A549 (cell line): ENCODE measurements at regions not wholly inside any gene's neighbourhood (a gene's known extent, or its start where the extent isn't known, plus 50 kb on each side); places are given as distances from the start of the nearest gene placed in this dataset.

Experiments
- ATAC-seq, 2 experiments: fragments of 200-7000 bp in 1 of 2; fragments of >200 bp in 1 of 2; cut with Nextera tagmentation in 1 of 2; cut with Tn5 transposase in 1 of 2; 3 replicates each; pipeline versions ENCODE4 v1.8.0 to v1.9.1; 2018 to 2020; ENCODE audit warnings: mild to moderate bottlenecking in 1 of 2, moderate library complexity in 1 of 2
- CTCF ChIA-PET: fragments of 300-600 bp; sonication (Branson Sonifier 250); formaldehyde crosslinking; extraction: SDS; loops from one replicate; lab custom pipeline; 2021; ENCODE audit warnings: antibody characterized with exemption, inconsistent platforms; lab: Yijun Ruan, JAX
- POLR2A ChIA-PET: fragments of 350-600 bp; formaldehyde crosslinking; extraction: SDS; loops from one replicate; lab custom pipeline; 2021; ENCODE audit warnings: antibody characterized with exemption, inconsistent platforms; lab: Yijun Ruan, JAX
- DNase-seq, 2 experiments: peaks; one replicate each; pipeline versions ENCODE4 v3.0.0 to v3.0.0-alpha.2; 2011 to 2016; ENCODE audit warnings: low read depth in 1 of 2, low spot score in 1 of 2
- FAIRE-seq: peaks from 2 replicates; lab custom pipeline; 2011; peaks lifted over from hg19 to GRCh38; lab: Jason Lieb, UNC
- H3K27ac ChIP-seq, 2 experiments: fragments of >200 bp; sonication (Bioruptor Twin); formaldehyde crosslinking; 3 replicates each; pipeline ENCODE4 v1.5.1; 2016 to 2017
- H3K4me1 ChIP-seq: fragments of >200 bp; sonication (Bioruptor Twin); formaldehyde crosslinking; 3 replicates; pipeline ENCODE4 v1.6.1; 2016
- H3K4me2 ChIP-seq: fragments of >200 bp; sonication (Bioruptor Twin); formaldehyde crosslinking; 3 replicates; pipeline ENCODE4 v1.6.1; 2016
- H3K4me3 ChIP-seq: fragments of >200 bp; sonication (Bioruptor Twin); formaldehyde crosslinking; 3 replicates; pipeline ENCODE4 v1.5.1; 2016
- H3K9me3 ChIP-seq: fragments of >200 bp; sonication (Bioruptor Twin); formaldehyde crosslinking; 3 replicates; pipeline ENCODE4 v1.6.1; 2016
- ATOH8 ChIP-seq: fragments of 250-450 bp; sonication (Bioruptor Pico); IDR thresholded peaks from 2 replicates; pipeline ENCODE4 v1.5.0; 2020; ENCODE audit warnings: low read depth, mild to moderate bottlenecking, moderate library complexity
- BCL3 ChIP-seq: fragments of >200 bp; sonication (Bioruptor Twin); formaldehyde crosslinking; IDR thresholded peaks from 3 replicates; pipeline ENCODE4 v1.6.1; 2016
- CBX8 ChIP-seq: fragments of 200-600 bp; sonication (generic); IDR thresholded peaks from 2 replicates; pipeline ENCODE4 v1.6.1; 2016
- CEBPB ChIP-seq, 2 experiments: fragments of >200 bp in 1 of 2; sonication (Bioruptor Twin) in 1 of 2; formaldehyde crosslinking in 1 of 2; IDR thresholded peaks; 2 replicates each; pipeline ENCODE4 v1.6.1; 2012 to 2016
- E2F6 ChIP-seq: IDR thresholded peaks from 2 replicates; pipeline ENCODE4 v1.6.1; 2012; ENCODE audit warnings: low read depth, borderline replicate concordance
- EHF ChIP-seq: fragments of 250-450 bp; sonication (Bioruptor Pico); IDR thresholded peaks from 2 replicates; pipeline ENCODE4 v1.5.0; 2020; ENCODE audit warnings: mild to moderate bottlenecking
- ESRRA ChIP-seq: fragments of 150-350 bp; IDR thresholded peaks from 2 replicates; pipeline ENCODE4 v1.6.1; 2014; ENCODE audit warnings: mild to moderate bottlenecking, low read length, borderline replicate concordance
- GATA3 ChIP-seq: IDR thresholded peaks from 2 replicates; pipeline ENCODE4 v1.6.1; 2012; ENCODE audit warnings: borderline replicate concordance
- HDAC2 ChIP-seq: fragments of 200-600 bp; sonication (generic); IDR thresholded peaks from 2 replicates; pipeline ENCODE4 v1.6.1; 2016
- HMGXB4 ChIP-seq: fragments of 250-450 bp; sonication (Bioruptor Pico); IDR thresholded peaks from 2 replicates; pipeline ENCODE4 v1.5.0; 2021; ENCODE audit warnings: mild to moderate bottlenecking, moderate library complexity, borderline replicate concordance
- JUNB ChIP-seq: fragments of >200 bp; sonication (Bioruptor Twin); formaldehyde crosslinking; IDR thresholded peaks from 2 replicates; pipeline ENCODE4 v1.6.1; 2016
- MAFK ChIP-seq: fragments of 450-650 bp; IDR thresholded peaks from 2 replicates; pipeline ENCODE4 v1.6.1; 2014; ENCODE audit not compliant: partially characterized antibody
- MAX ChIP-seq: IDR thresholded peaks from 2 replicates; pipeline ENCODE4 v1.6.1; 2012
- MYC ChIP-seq: IDR thresholded peaks from 2 replicates; pipeline ENCODE4 v1.6.1; 2012; ENCODE audit warnings: mild to moderate bottlenecking, inconsistent platforms, low read length, improper control_type of control experiment, borderline replicate concordance
- NFE2L2 ChIP-seq: fragments of 150-350 bp; conservative IDR thresholded peaks from 2 replicates; pipeline ENCODE4 v1.6.1; 2014; ENCODE audit warnings: low read length
- POLR2AphosphoS2 ChIP-seq: conservative IDR thresholded peaks from 2 replicates; pipeline ENCODE4 v1.6.1; 2012; ENCODE audit warnings: low read length, improper control_type of control experiment, inconsistent platforms
- RCOR1 ChIP-seq: fragments of 150-350 bp; IDR thresholded peaks from 2 replicates; pipeline ENCODE4 v1.6.1; 2014; ENCODE audit warnings: antibody characterized with exemption, low read length, low read depth
- RFX5 ChIP-seq: fragments of 450-650 bp; IDR thresholded peaks from 2 replicates; pipeline ENCODE4 v1.7.1; 2014; ENCODE audit warnings: antibody characterized with exemption, mild to moderate bottlenecking, moderate library complexity
- SREBF2 ChIP-seq: fragments of 450-650 bp; IDR thresholded peaks from 2 replicates; pipeline ENCODE4 v1.6.1; 2014; ENCODE audit warnings: mild to moderate bottlenecking, moderate library complexity
- TP53 ChIP-seq: fragments of 250-450 bp; sonication (Bioruptor Pico); IDR thresholded peaks from 2 replicates; pipeline ENCODE4 v1.5.0; 2021; ENCODE audit warnings: mild to moderate bottlenecking, moderate library complexity
- WGBS: methylation state at CpG from one replicate; pipeline ENCODE4 v1.1.6; 2017; ENCODE audit errors: missing lambda C conversion rate; 5-methylcytosine and 5-hydroxymethylcytosine counted together

GRCh38 chr11:95524314-95525036, 265.1 kb downstream of the FAM76B start:
- Histone ChIP-seq H3K4me1 (no peaks in the 10 kb centered on the region), H3K27ac (no peak overlapping the region), H3K4me2 (no peak overlapping the region)
- no peak for ATAC-seq
- no peak for DNase-seq
- no peak for FAIRE-seq
- 69% methylated on average over 4 of the region's 4 CpGs for WGBS
- POLR2A ChIA-PET = no interaction called here
- TF ChIP-seq ATOH8 = no peak
- TF ChIP-seq RCOR1 = no peak
- TF ChIP-seq E2F6 = no peak
- no peak for TF ChIP-seq JUNB
- no peak for TF ChIP-seq CBX8
- no peak for TF ChIP-seq RFX5
- no peak for TF ChIP-seq MAFK
- TF ChIP-seq GATA3 = no peak
- TF ChIP-seq NFE2L2 = no peak
- TF ChIP-seq, all 56 proteins: peak for 0
- no peaks in the 10 kb centered on the region for H3K9me3 ChIP-seq
- no peak overlapping the region for H3K4me3 ChIP-seq
- CTCF ChIA-PET = no interaction called here

- WGBS = 33% methylated on average over 4 of the region's 4 CpGs
- Histone ChIP-seq H3K4me3 (no peak overlapping the region), H3K4me2 (no peak overlapping the region), H3K27ac (no peak overlapping the region), H3K4me1 (no peaks in the 10 kb centered on the region), H3K9me3 (no peaks in the 10 kb centered on the region)
- ChIA-PET CTCF (interaction anchor here (1.1 kb wide), 1 partner anchor 153 kb away, joined by 3 read pairs; no protein-coding TSS in a partner anchor), POLR2A (no interaction called here)
- no peak for DNase-seq
- no peak for FAIRE-seq
- no peak for ATAC-seq
- TF ChIP-seq EHF (CRISPR knock-in tag) = no peak
- no peak for TF ChIP-seq JUNB
- TF ChIP-seq ESRRA = no peak
- TF ChIP-seq CBX8 = no peak
These were observed 266.7 kb downstream of the FAM76B start for GRCh38 chr11:95522874-95523273.

GRCh38 chr11:95521862-95522261, 267.7 kb downstream of the FAM76B start:
- Histone ChIP-seq H3K9me3 (no peaks in the 10 kb centered on the region), H3K4me2 (no peak overlapping the region), H3K27ac (no peak overlapping the region), H3K4me3 (no peak overlapping the region), H3K4me1 (no peaks in the 10 kb centered on the region)
- DNase-seq (no peak), FAIRE-seq (no peak), ATAC-seq (no peak)
- no peak for TF ChIP-seq HDAC2
- TF ChIP-seq CEBPB (IDR thresholded peaks at IDR 0.05) = peak; percentile 37 to 38; a peak in 2 of 4 replicates
- CTCF ChIA-PET = no interaction called here
- POLR2A ChIA-PET = no interaction called here
- WGBS = 76% methylated on average over 5 of the region's 5 CpGs

GRCh38 chr11:95521133-95521542, 268.4 kb downstream of the FAM76B start:
- H3K4me2 ChIP-seq = 0 out of 3 replicates have a peak overlapping the region, but pooled peaks have one; percentile 21
- H3K27ac ChIP-seq = no peak overlapping the region
- no peaks in the 10 kb centered on the region for H3K4me1 ChIP-seq
- WGBS = 17% methylated on average over 4 of the region's 4 CpGs
- ATAC-seq = peak; percentile 19 to 40; a peak in 2 of 6 replicates
- TF ChIP-seq MAFK (peak; percentile 6), MYC (no peak)
- TF ChIP-seq, all 56 proteins: peak for 1
- H3K4me3 ChIP-seq = no peak overlapping the region
- DNase-seq = peak in 1 of 2 experiments; percentile 57
- no peaks in the 10 kb centered on the region for H3K9me3 ChIP-seq
- FAIRE-seq = no peak
- POLR2A ChIA-PET = no interaction called here
- CTCF ChIA-PET = no interaction called here

GRCh38 chr11:95520369-95521132, 269.0 kb downstream of the FAM76B start:
- WGBS = 80% methylated on average over 8 of the region's 8 CpGs
- CTCF ChIA-PET = no interaction called here
- ATAC-seq (no peak), DNase-seq (no peak), FAIRE-seq (no peak)
- POLR2A ChIA-PET = no interaction called here
- no peaks in the 10 kb centered on the region for H3K9me3 ChIP-seq
- H3K4me3 ChIP-seq = no peak overlapping the region
- H3K4me1 ChIP-seq = no peaks in the 10 kb centered on the region
- H3K27ac ChIP-seq = no peak overlapping the region
- H3K4me2 ChIP-seq = 0 out of 3 replicates have a peak overlapping the region, but pooled peaks have one; percentile 21
- TF ChIP-seq MAX = no peak
- no peak for TF ChIP-seq BCL3
- TF ChIP-seq HMGXB4 (CRISPR knock-in tag) = no peak
- no peak for TF ChIP-seq TP53 (CRISPR knock-in tag)
- TF ChIP-seq SREBF2 = no peak
- TF ChIP-seq POLR2AphosphoS2 = no peak
